Stimulated activated CD4-positive, alpha-beta T cell treated with anti-CD3 and anti-CD28 coated beads, Interleukin-2, amount 100 ng/mL, for 4 hours (primary cell): ENCODE measurements at regions not wholly inside any gene's neighbourhood (a gene's known extent, or its start where the extent isn't known, plus 50 kb on each side); places are given as distances from the start of the nearest gene placed in this dataset.
"Not testable (repeated sequence)": the region's sequence is repeated elsewhere in the genome, so short reads cannot be mapped to it uniquely, and the experiment has no call there.

Source experiments
- DNase-seq: peaks from one replicate; pipeline ENCODE4 v3.0.0-alpha.2; 2020; ENCODE audit warnings: low read depth

- DNase-seq = no peak
These were observed 199.0 kb upstream of the DDX53 start for GRCh38 chrX:22800806-22801205.

GRCh38 chrX:22803353-22803752, 196.4 kb upstream of the DDX53 start:
- no peak for DNase-seq

GRCh38 chrX:22810876-22811275, 188.9 kb upstream of the DDX53 start:
- no peak for DNase-seq

GRCh38 chrX:22818061-22818460, 181.7 kb upstream of the DDX53 start:
- no peak for DNase-seq

GRCh38 chrX:22855693-22856092, 144.1 kb upstream of the DDX53 start:
- DNase-seq = no peak

GRCh38 chrX:22859642-22860041, 140.1 kb upstream of the DDX53 start:
- DNase-seq = no peak

GRCh38 chrX:22866801-22867200, 133.0 kb upstream of the DDX53 start:
- not testable (repeated sequence) for DNase-seq

- DNase-seq = no peak
These were observed 117.2 kb upstream of the DDX53 start for GRCh38 chrX:22882543-22882942.

- DNase-seq = no peak
These were observed 109.9 kb upstream of the DDX53 start for GRCh38 chrX:22889819-22890218.

GRCh38 chrX:22912616-22913015, 87.1 kb upstream of the DDX53 start:
- no peak for DNase-seq

GRCh38 chrX:22922961-22923360, 76.8 kb upstream of the DDX53 start:
- no peak for DNase-seq

- no peak for DNase-seq
These were observed 65.1 kb upstream of the DDX53 start for GRCh38 chrX:22934640-22935039.

GRCh38 chrX:22944945-22945344, 54.8 kb upstream of the DDX53 start:
- DNase-seq = no peak
